HepG2 (cell line): ENCODE measurements at regions not wholly inside any gene's neighbourhood (a gene's known extent, or its start where the extent isn't known, plus 50 kb on each side); places are given as distances from the start of the nearest gene placed in this dataset.

ENCODE experiments used
- ATAC-seq: fragments of 200-7000 bp; cut with Tn5 transposase; 3 replicates; pipeline ENCODE4 v1.9.1; 2020; ENCODE audit warnings: mild to moderate bottlenecking, moderate library complexity
- BruUV-seq: library from RNA; stranded (reverse); fragments of 400-500 nt; replicated peaks from 2 replicates; lab custom pipeline; 2021; lab: Mats Ljungman, UMichigan
- CTCF ChIA-PET: fragments of 300-600 bp; formaldehyde crosslinking; extraction: SDS; loops from one replicate; lab custom pipeline; 2021; ENCODE audit warnings: low total read pairs, inconsistent platforms, low intra/inter-chr PET ratio; lab: Yijun Ruan, JAX
- POLR2A ChIA-PET: fragments of 350-600 bp; sonication (Branson Sonifier 250); formaldehyde crosslinking; loops from one replicate; lab custom pipeline; 2020; ENCODE audit warnings: antibody characterized with exemption, inconsistent platforms; lab: Yijun Ruan, JAX
- DNase-seq: peaks from one replicate; pipeline ENCODE4 v3.0.0-alpha.2; 2015; ENCODE audit warnings: low spot score
- FAIRE-seq: peaks from 3 replicates; lab custom pipeline; 2011; peaks lifted over from hg19 to GRCh38; lab: Jason Lieb, UNC
- H2AFZ ChIP-seq: one replicate; pipeline ENCODE4 v1.6.1; 2011; ENCODE audit warnings: low read length, inconsistent platforms
- H3K27ac ChIP-seq: fragments of 300-600 bp; 3 replicates; pipeline ENCODE4 v1.8.0; 2011; ENCODE audit warnings: mixed run types, mild to moderate bottlenecking, mixed read lengths, low read length, inconsistent platforms; ENCODE audit not compliant: insufficient read depth; ENCODE audit errors: extremely low read length
- H3K27me3 ChIP-seq, 2 experiments: fragments of 200-600 bp in 1 of 2; 2 replicates in 1 of 2; 3 replicates in 1 of 2; pipeline versions ENCODE4 v1.6.0 to v1.8.0; 2011; ENCODE audit warnings: low read length in 2 of 2, mild to moderate bottlenecking in 2 of 2, moderate library complexity in 2 of 2, inconsistent platforms in 1 of 2; ENCODE audit not compliant: insufficient read depth in 2 of 2, control insufficient read depth in 1 of 2
- H3K36me3 ChIP-seq, 2 experiments: fragments of 200-600 bp in 1 of 2; replicated peaks in 1 of 2; 2 replicates in 1 of 2; 3 replicates in 1 of 2; pipeline versions ENCODE4 v1.5.1 to v1.8.0; 2011; ENCODE audit warnings: low read length in 2 of 2, inconsistent platforms in 1 of 2; ENCODE audit not compliant: insufficient read depth in 2 of 2, control insufficient read depth in 1 of 2
- H3K4me1 ChIP-seq: 2 replicates; pipeline ENCODE4 v1.5.1; 2012; ENCODE audit warnings: low read length, inconsistent platforms; ENCODE audit not compliant: insufficient read depth
- H3K4me2 ChIP-seq: 2 replicates; pipeline ENCODE4 v1.6.0; 2011; ENCODE audit warnings: low read depth, low read length, inconsistent platforms
- H3K4me3 ChIP-seq, 3 experiments: fragments of 200-600 bp in 1 of 3; sonication (generic), shearing (Covaris generic) in 1 of 3; replicated peaks in 1 of 3; 2 replicates each; pipeline ENCODE4 v1.5.1; 2011 to 2016; ENCODE audit warnings: low read length in 3 of 3, inconsistent platforms in 2 of 3, low read depth in 2 of 3, mild to moderate bottlenecking in 2 of 3, control low read depth in 1 of 3, mixed read lengths in 1 of 3; ENCODE audit not compliant: insufficient read depth in 1 of 3
- H3K79me2 ChIP-seq: one replicate; pipeline ENCODE4 v1.6.1; 2011; ENCODE audit warnings: low read length, inconsistent platforms; ENCODE audit not compliant: insufficient read depth
- H3K9ac ChIP-seq: 2 replicates; pipeline ENCODE4 v1.6.0; 2011; ENCODE audit warnings: mild to moderate bottlenecking, low read depth, low read length, inconsistent platforms; ENCODE audit not compliant: insufficient read depth
- H3K9me3 ChIP-seq: 2 replicates; pipeline ENCODE4 v1.5.1; 2012; ENCODE audit warnings: mild to moderate bottlenecking, low read length
- H4K20me1 ChIP-seq: 2 replicates; pipeline ENCODE4 v1.6.0; 2011; ENCODE audit warnings: inconsistent platforms, mild to moderate bottlenecking, low read length, moderate library complexity; ENCODE audit not compliant: insufficient read depth
- ADNP ChIP-seq: sonication (generic); formaldehyde crosslinking; IDR thresholded peaks from 2 replicates; pipeline ENCODE4 v1.4.0; 2020; ENCODE audit warnings: missing genetic modification reagents
- MTA3 ChIP-seq: sonication (generic); formaldehyde crosslinking; IDR thresholded peaks from 2 replicates; pipeline ENCODE4 v1.4.0; 2020; ENCODE audit warnings: missing genetic modification reagents
- NFE2L2 ChIP-seq: fragments of 150-350 bp; IDR thresholded peaks from 2 replicates; pipeline ENCODE4 v1.6.1; 2014; ENCODE audit warnings: low read length
- PHB2 ChIP-seq: fragments of 450-650 bp; IDR thresholded peaks from 2 replicates; pipeline ENCODE4 v1.6.1; 2018; ENCODE audit not compliant: partially characterized antibody
- STAG1 ChIP-seq: sonication (generic); formaldehyde crosslinking; IDR thresholded peaks from 2 replicates; pipeline ENCODE4 v1.4.0; 2020; ENCODE audit warnings: missing genetic modification reagents
- TOE1 ChIP-seq: sonication (generic); formaldehyde crosslinking; IDR thresholded peaks from 2 replicates; pipeline ENCODE4 v1.4.0; 2020; ENCODE audit warnings: mild to moderate bottlenecking, missing genetic modification reagents
- TRIM24 ChIP-seq: sonication (generic); formaldehyde crosslinking; IDR thresholded peaks from 2 replicates; pipeline ENCODE4 v1.8.0; 2022; ENCODE audit warnings: mild to moderate bottlenecking, missing genetic modification reagents
- TSC22D2 ChIP-seq: sonication (generic); formaldehyde crosslinking; IDR thresholded peaks from 2 replicates; pipeline ENCODE4 v1.5.1; 2020; ENCODE audit warnings: missing genetic modification reagents, mild to moderate bottlenecking, borderline replicate concordance
- XBP1 ChIP-seq: sonication (generic); formaldehyde crosslinking; IDR thresholded peaks from 2 replicates; pipeline ENCODE4 v1.5.0; 2020; ENCODE audit warnings: missing genetic modification reagents
- ZBTB21 ChIP-seq: sonication (generic); formaldehyde crosslinking; IDR thresholded peaks from 2 replicates; pipeline ENCODE4 v1.4.0; 2020; ENCODE audit warnings: missing genetic modification reagents
- ZKSCAN8 ChIP-seq: IDR thresholded peaks from 2 replicates; pipeline ENCODE4 v1.6.1; 2016; ENCODE audit warnings: borderline replicate concordance, missing genetic modification reagents, missing compliant biosample characterization
- ZNF160 ChIP-seq: sonication (generic); formaldehyde crosslinking; IDR thresholded peaks from 2 replicates; pipeline ENCODE4 v1.8.0; 2022; ENCODE audit warnings: mild to moderate bottlenecking, inconsistent platforms, missing genetic modification reagents
- ZNF496 ChIP-seq: sonication (generic); formaldehyde crosslinking; IDR thresholded peaks from 2 replicates; pipeline ENCODE4 v1.8.1; 2023; ENCODE audit warnings: mild to moderate bottlenecking, moderate library complexity, missing genetic modification reagents; ENCODE audit not compliant: insufficient replicate concordance
- ZNF746 ChIP-seq: sonication (generic); formaldehyde crosslinking; IDR thresholded peaks from 2 replicates; pipeline ENCODE4 v1.8.0; 2022; ENCODE audit warnings: mild to moderate bottlenecking, missing genetic modification reagents
- ZNF816 ChIP-seq: sonication (generic); formaldehyde crosslinking; IDR thresholded peaks from 2 replicates; pipeline ENCODE4 v1.8.0; 2022; ENCODE audit warnings: missing genetic modification reagents, mild to moderate bottlenecking, borderline replicate concordance
- WGBS: methylation state at CpG from one replicate; pipeline ENCODE4 v1.1.6; 2017; ENCODE audit warnings: low lambda C conversion rate; 5-methylcytosine and 5-hydroxymethylcytosine counted together
- in situ Hi-C: cut with HindIII; loops from 2 replicates; pipeline ENCODE4 v1.10.0; 2017; ENCODE audit warnings: low pct_unique_long_range_greater_than_20kb; ENCODE audit not compliant: extremely low pct_ligation_motif_present
- intact Hi-C: fragments of 100-400 bp; cut with micrococcal nuclease; formaldehyde crosslinking; loops from one replicate; pipeline ENCODE4 v1.10.0; 2022; ENCODE audit not compliant: unreplicated experiment
- TF ChIP-seq, protein P1 (sequence below): sonication (generic); formaldehyde crosslinking; IDR thresholded peaks from 2 replicates; pipeline ENCODE4 v1.8.0; 2022; ENCODE audit warnings: mild to moderate bottlenecking, missing genetic modification reagents, moderate library complexity
- TF ChIP-seq, protein P2 (sequence below): sonication (generic); formaldehyde crosslinking; IDR thresholded peaks from 2 replicates; pipeline ENCODE4 v1.9.0; 2021; ENCODE audit warnings: missing genetic modification reagents, borderline replicate concordance

DNA sequence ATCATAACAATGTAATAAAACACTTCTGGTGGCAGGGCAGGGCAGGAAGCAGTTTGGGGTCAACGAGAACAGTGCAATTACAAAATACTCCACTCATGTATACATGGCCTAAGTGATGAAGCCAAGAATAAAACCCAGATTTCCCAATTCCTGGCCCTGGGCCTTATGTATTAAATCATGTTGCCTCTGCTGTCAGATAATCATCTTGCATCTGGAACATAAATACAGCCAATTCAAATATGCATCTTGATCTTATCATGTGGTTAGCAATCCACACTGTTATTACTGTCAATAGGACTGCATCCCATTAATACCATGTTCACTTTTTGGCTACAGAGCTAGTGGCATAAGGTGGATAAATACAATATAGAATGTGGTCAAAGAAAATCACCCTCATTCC, 186.5 kb upstream of the SLC25A13 start:
- no peak for FAIRE-seq

More for the DNA sequence above, 186.5 kb upstream of the SLC25A13 start:
- ATAC-seq, result no peak
- Histone ChIP-seq H3K79me2 (no peaks in the 10 kb centered on the region), H3K9me3 (no peaks in the 10 kb centered on the region), H2AFZ (no peak overlapping the region), H3K9ac (no peak overlapping the region), H4K20me1 (no peaks in the 10 kb centered on the region), H3K27ac (no peak overlapping the region), H3K27me3 (no peaks in the 10 kb centered on the region; a peak in 1 of 5 replicates), H3K4me2 (no peak overlapping the region), H3K4me1 (no peaks in the 10 kb centered on the region; the same call in 1 of the 2 replicates), H3K4me3 (no peak overlapping the region), H3K36me3 (no peaks in the 10 kb centered on the region)
- intact Hi-C loops, result no loop called here
- ChIA-PET CTCF (no interaction called here), POLR2A (no interaction called here)
- no peak for DNase-seq
- no peak for TF ChIP-seq ZNF816 (CRISPR knock-in tag)
- no peak for TF ChIP-seq MTA3
- TF ChIP-seq XBP1, result no peak
- no peak for TF ChIP-seq PHB2
- TF ChIP-seq, protein P1, sequence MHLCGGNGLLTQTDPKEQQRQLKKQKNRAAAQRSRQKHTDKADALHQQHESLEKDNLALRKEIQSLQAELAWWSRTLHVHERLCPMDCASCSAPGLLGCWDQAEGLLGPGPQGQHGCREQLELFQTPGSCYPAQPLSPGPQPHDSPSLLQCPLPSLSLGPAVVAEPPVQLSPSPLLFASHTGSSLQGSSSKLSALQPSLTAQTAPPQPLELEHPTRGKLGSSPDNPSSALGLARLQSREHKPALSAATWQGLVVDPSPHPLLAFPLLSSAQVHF, result no peak
- no peak for TF ChIP-seq ZNF746 (CRISPR knock-in tag)
- TF ChIP-seq ZKSCAN8 (CRISPR knock-in tag), result no peak
- no peak for TF ChIP-seq STAG1 (CRISPR knock-in tag)
- TF ChIP-seq, protein P2, sequence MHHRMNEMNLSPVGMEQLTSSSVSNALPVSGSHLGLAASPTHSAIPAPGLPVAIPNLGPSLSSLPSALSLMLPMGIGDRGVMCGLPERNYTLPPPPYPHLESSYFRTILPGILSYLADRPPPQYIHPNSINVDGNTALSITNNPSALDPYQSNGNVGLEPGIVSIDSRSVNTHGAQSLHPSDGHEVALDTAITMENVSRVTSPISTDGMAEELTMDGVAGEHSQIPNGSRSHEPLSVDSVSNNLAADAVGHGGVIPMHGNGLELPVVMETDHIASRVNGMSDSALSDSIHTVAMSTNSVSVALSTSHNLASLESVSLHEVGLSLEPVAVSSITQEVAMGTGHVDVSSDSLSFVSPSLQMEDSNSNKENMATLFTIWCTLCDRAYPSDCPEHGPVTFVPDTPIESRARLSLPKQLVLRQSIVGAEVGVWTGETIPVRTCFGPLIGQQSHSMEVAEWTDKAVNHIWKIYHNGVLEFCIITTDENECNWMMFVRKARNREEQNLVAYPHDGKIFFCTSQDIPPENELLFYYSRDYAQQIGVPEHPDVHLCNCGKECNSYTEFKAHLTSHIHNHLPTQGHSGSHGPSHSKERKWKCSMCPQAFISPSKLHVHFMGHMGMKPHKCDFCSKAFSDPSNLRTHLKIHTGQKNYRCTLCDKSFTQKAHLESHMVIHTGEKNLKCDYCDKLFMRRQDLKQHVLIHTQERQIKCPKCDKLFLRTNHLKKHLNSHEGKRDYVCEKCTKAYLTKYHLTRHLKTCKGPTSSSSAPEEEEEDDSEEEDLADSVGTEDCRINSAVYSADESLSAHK, result no peak
- TF ChIP-seq TOE1 (CRISPR knock-in tag), result no peak
- TF ChIP-seq ADNP (CRISPR knock-in tag), result no peak
- no peak for TF ChIP-seq ZNF496 (CRISPR knock-in tag)
- TF ChIP-seq ZNF160 (CRISPR knock-in tag), result no peak
- no peak for TF ChIP-seq TSC22D2 (CRISPR knock-in tag)
- TF ChIP-seq TRIM24 (CRISPR knock-in tag), result no peak
- no peak for TF ChIP-seq ZBTB21 (CRISPR knock-in tag)
- TF ChIP-seq NFE2L2, result no peak
- in situ Hi-C loops, result no loop called here
- BruUV-seq, result no TSS peak
- WGBS, result 0% methylated on average over 1 of the region's 1 CpG
